A549 (cell line): ENCODE measurements at regions not wholly inside any gene's neighbourhood (a gene's known extent, or its start where the extent isn't known, plus 50 kb on each side); places are given as distances from the start of the nearest gene placed in this dataset.

Experiments used
- CEBPB ChIP-seq, 2 experiments: fragments of >200 bp in 1 of 2; sonication (Bioruptor Twin) in 1 of 2; formaldehyde crosslinking in 1 of 2; IDR thresholded peaks; 2 replicates each; pipeline ENCODE4 v1.6.1; 2012 to 2016
- CTCF ChIP-seq: fragments of >200 bp; sonication (Bioruptor Twin); formaldehyde crosslinking; IDR thresholded peaks from 3 replicates; pipeline ENCODE4 v1.5.1; 2016
- FOSL2 ChIP-seq, 2 experiments: fragments of 450-650 bp in 1 of 2; fragments of >200 bp in 1 of 2; sonication (Bioruptor Twin) in 1 of 2; formaldehyde crosslinking; IDR thresholded peaks; 2 replicates each; pipeline versions ENCODE4 v1.5.0 to v1.6.1; 2016 to 2020; ENCODE audit warnings: mild to moderate bottlenecking in 1 of 2, moderate library complexity in 1 of 2
- JUN ChIP-seq, 2 experiments: fragments of >200 bp; sonication (Bioruptor Twin); formaldehyde crosslinking; IDR thresholded peaks; 2 replicates in 1 of 2; 3 replicates in 1 of 2; pipeline ENCODE4 v1.6.1; 2016 to 2017
- KDM1A ChIP-seq: fragments of 200-600 bp; sonication (generic); IDR thresholded peaks from 2 replicates; pipeline ENCODE4 v1.6.1; 2016; ENCODE audit warnings: low read depth, mild to moderate bottlenecking
- KDM5A ChIP-seq: fragments of 200-600 bp; sonication (generic); IDR thresholded peaks from 2 replicates; pipeline ENCODE4 v1.6.1; 2016; ENCODE audit warnings: antibody characterized with exemption, mild to moderate bottlenecking
- MAX ChIP-seq: IDR thresholded peaks from 2 replicates; pipeline ENCODE4 v1.6.1; 2012
- POLR2A ChIP-seq: IDR thresholded peaks from 2 replicates; pipeline ENCODE4 v1.6.1; 2012; ENCODE audit warnings: mild to moderate bottlenecking, low read length
- POLR2AphosphoS2 ChIP-seq: conservative IDR thresholded peaks from 2 replicates; pipeline ENCODE4 v1.6.1; 2012; ENCODE audit warnings: low read length, improper control_type of control experiment, inconsistent platforms
- RAD21 ChIP-seq, 2 experiments: fragments of >200 bp in 1 of 2; sonication (Bioruptor Twin) in 1 of 2; formaldehyde crosslinking in 1 of 2; IDR thresholded peaks in 1 of 2; conservative IDR thresholded peaks in 1 of 2; 2 replicates in 1 of 2; 3 replicates in 1 of 2; pipeline ENCODE4 v1.6.1; 2012 to 2018; ENCODE audit warnings: inconsistent platforms in 1 of 2
- REST ChIP-seq: fragments of 200-600 bp; sonication (generic); IDR thresholded peaks from 2 replicates; pipeline ENCODE4 v1.6.1; 2016; ENCODE audit warnings: antibody characterized with exemption, mild to moderate bottlenecking, moderate library complexity
- SMC3 ChIP-seq: fragments of >200 bp; sonication (Bioruptor Twin); formaldehyde crosslinking; IDR thresholded peaks from 3 replicates; pipeline ENCODE4 v1.6.1; 2018; ENCODE audit warnings: inconsistent platforms
- TP53 ChIP-seq: fragments of 250-450 bp; sonication (Bioruptor Pico); IDR thresholded peaks from 2 replicates; pipeline ENCODE4 v1.5.0; 2021; ENCODE audit warnings: mild to moderate bottlenecking, moderate library complexity

- no peak for TF ChIP-seq CTCF
- TF ChIP-seq MAX, result no peak
- TF ChIP-seq SMC3, result no peak
- TF ChIP-seq KDM5A, result no peak
- TF ChIP-seq POLR2AphosphoS2, result no peak
- TF ChIP-seq TP53 (CRISPR knock-in tag), result no peak
- no peak for TF ChIP-seq REST
- no peak for TF ChIP-seq FOSL2 (IDR thresholded peaks at IDR 0.05)
- TF ChIP-seq FOSL2 (CRISPR knock-in tag; IDR thresholded peaks at IDR 0.05), result no peak
- no peak for TF ChIP-seq KDM1A
- TF ChIP-seq RAD21 (conservative IDR thresholded peaks at IDR 0.05 in 1 of 2, IDR thresholded peaks at IDR 0.05 in 1 of 2), result no peak
- no peak for TF ChIP-seq JUN (IDR thresholded peaks at IDR 0.05)
- TF ChIP-seq CEBPB (IDR thresholded peaks at IDR 0.05), result no peak
- TF ChIP-seq POLR2A, result no peak
These were observed 88.1 kb downstream of the FOXL3 start for GRCh38 chr7:378041-378420.
